Fibroblast of skin of scalp (primary cell): ENCODE measurements at regions not wholly inside any gene's neighbourhood (a gene's known extent, or its start where the extent isn't known, plus 50 kb on each side); places are given as distances from the start of the nearest gene placed in this dataset.
A peak's percentile ranks its signal among the peaks of the same experiment; 100 is the strongest.

ENCODE experiments used
- DNase-seq: peaks from one replicate; pipeline ENCODE4 v3.0.0-alpha.2; 2013

DNA sequence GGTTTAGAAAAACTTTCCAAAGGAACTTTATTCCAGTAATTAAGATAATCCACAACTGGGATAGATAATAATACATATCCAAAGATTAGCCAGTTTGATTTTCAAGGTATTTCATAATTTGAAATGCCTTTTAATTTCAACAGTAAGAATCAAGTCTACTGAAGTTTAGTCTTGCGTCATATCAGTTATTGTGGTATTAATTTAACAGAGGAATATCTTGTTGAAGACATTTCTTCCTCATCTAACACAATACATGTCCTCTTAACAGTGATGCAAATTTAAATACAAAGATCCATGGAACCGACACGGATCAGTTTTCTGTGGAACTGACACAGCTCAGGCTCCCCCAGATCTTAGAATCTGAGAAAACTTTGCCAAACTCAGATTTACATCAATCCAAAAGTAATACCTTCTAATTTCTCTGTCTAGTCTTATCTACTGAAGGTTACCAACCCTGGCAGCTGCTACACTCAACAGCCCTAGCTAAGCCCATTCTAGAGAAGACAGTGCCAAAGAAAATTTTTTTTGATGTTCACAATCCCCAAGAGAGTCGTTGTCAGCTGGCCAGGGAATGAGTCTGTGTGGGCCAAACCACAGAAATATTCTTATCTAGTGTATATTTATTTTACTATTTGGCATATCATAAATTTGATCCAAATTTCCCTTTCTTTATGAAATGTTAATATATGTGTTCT, 365.2 kb upstream of the MEOX2 start:
- peak; percentile 72 for DNase-seq

DNA sequence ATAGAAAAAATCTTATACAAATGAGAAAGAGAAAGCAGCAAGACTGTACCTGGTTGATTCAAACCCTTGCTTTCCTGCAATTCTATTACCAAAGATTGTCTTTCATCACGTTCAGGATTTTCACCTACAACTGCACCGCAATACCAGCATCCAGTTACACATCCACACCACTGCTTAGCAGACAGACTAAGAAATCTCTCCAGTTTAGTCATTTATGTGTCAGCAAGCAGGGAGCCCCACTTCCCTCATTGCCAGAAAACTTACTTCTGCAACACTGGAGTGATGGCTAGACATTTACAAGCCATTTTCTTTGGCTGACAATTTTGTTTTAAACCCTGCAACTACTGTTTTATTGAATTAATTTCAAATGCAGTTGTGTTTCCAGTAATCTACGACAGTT, 359.6 kb upstream of the MEOX2 start:
- no peak for DNase-seq

DNA sequence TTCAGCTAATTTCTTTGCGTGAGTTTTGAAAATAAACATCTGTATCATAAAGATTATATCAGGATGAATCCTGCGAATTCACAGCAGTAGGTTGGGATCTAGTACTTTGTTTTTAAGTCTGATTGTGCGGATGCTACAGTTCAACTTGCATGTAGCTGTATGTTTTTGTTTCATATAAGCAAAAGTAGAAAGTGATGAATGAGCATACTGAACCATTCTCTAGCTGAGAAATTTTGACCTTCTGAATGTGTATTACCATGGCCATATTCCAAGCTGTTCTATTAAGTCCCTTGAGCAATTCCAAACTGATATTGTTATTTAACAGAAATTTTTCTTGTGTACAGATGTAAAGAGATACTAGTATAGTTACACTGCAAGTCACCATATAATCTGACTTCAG, 358.8 kb upstream of the MEOX2 start:
- no peak for DNase-seq

DNA sequence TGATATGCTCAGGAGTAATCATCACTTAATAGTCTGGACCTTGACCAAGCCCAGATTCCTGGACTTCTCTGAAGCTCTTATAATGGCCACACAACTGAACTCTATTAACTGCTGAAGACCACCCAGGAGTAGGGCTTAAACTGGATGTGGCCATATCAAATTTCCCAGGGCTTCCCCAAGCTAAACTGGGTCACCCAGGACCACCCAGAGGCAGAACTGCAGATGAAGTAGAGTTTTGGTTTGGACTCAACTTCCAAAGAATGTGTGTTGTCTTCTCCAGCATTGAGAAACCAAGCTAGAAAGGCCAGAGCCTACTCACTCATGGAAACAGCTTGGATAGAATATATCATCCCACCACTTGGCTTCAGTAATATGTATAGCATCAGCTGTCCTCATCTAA, 358.2 kb upstream of the MEOX2 start:
- no peak for DNase-seq

DNA sequence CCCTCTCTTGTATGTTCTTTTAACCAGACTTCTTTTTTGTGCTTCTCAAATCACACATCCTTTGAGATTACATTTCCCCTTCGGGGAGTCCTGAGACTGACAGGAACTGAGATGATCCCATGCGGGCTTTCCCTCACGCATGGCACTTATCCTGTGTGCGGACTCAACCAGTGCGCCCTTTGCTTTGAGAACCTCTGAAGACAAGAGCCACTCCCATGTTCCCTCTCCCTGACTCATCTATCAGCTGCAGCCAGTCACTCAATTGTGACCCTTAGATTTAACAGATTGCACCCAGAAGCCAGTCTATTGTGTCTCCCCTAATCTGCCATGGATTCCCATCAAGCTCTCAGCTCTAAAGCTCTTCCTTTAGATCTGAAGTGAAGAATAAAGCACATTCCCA, 353.9 kb upstream of the MEOX2 start:
- no peak for DNase-seq

DNA sequence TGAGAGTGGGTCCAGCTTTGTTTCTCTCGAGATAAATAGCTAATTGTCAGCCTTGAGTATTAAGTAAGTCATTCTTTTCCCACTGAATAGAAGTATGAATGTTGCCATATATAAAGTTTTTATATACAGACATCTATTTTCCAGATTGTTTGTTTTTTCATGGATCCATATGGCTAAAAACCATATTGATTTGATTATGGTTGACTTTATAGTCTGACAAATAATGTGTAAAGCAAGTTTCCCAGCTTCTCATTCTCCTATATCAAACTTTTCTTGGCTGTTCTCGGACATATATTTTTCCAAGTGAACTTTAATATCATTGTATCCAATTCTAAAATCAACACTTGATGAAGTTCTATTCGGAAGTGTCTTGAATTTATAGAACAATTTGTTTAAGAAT, 352.4 kb upstream of the MEOX2 start:
- no peak for DNase-seq

DNA sequence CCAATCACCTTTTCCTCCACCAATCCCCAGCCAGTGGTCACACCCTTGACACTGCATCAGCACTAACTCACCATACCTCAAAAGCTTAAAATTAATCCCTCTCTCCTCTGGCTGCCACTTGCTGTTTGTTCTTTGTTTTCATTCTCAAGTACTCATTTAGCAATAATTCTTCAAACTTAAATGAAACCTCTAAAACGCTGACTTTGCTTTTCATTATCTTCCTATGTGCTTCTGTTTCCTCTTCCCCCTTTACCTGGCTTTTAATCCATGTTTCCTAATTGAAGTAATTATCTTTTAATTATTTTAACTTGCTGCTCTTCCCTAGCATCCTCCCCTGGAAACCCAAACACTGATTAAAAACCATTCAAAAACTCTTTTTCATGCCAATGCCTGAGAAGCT, 348.9 kb upstream of the MEOX2 start:
- no peak for DNase-seq

DNA sequence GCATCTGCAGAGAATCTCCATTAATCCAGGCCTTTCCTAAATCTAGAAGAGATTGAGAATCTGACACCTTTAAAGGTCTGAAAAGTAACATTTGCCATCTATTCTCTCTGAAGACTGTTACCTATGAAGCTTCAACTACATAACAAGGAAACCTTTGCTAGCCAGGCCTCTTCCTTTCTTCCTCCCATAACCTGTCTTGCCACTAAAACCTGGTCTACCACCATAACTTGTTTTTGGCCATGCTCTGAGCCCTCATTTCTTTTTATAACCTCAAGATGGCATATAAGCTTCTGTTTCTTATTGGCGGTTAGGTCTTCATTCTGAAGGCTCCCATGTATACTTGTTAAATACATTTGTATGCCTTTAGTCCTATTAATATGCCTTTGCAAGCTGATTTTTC, 348.4 kb upstream of the MEOX2 start:
- no peak for DNase-seq

DNA sequence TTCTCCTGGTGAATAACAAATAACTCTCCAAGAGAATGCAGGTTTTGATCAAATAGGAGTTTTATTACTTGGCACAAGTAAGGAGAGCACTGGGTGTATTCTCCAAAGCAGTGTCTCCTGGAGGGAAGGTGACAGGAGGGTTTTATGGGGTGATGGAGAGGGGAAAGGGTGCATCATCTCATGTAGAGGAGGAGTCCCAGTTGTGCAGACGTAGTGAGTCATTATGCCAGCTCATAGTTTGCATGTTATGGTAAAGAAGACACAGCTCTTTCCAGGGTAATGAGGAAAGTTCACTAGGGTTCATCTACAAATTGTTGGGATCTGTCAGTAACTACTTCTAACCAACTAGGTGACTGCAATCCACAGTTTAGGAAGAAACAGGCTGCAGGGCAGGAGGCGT, 347.9 kb upstream of the MEOX2 start:
- peak; percentile 36 for DNase-seq

DNA sequence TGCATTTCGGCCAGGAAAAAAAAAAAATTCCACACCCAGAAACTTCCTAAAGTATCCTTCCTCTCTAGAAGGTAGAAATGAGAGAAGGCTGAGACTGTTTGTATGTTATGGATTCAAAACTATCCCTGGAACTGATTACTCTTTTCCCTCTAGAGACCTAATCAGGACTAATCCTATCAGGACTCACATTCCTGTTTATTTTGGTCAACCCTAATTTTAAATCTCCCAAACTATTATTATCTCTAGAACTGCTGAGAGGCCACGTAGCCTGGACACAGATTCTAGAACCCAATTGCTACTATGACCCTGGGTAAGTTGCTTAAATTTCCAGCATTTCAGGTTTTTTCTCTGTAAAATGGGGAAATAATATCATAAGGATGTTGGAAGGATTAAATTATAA, 346.8 kb upstream of the MEOX2 start:
- DNase-seq, result no peak

DNA sequence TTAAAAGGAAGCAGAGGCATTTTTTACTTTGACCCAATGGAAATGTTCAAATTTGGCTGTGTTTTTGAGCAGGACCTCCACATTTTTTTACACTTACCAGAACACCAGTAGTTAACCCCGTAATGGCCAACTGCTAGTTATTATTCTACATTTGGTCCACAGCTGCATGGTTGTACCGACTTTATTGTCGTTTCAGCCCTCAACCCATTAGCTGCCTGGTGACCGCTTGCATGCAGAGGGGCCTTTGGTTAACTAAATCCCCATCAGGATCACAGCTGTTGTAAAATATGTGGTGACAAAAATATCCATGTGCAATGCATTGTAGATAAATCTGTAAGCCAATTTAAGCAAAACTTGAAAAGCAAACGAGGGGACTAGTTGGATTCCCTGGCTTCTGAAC, 342.2 kb upstream of the MEOX2 start:
- DNase-seq, result no peak

DNA sequence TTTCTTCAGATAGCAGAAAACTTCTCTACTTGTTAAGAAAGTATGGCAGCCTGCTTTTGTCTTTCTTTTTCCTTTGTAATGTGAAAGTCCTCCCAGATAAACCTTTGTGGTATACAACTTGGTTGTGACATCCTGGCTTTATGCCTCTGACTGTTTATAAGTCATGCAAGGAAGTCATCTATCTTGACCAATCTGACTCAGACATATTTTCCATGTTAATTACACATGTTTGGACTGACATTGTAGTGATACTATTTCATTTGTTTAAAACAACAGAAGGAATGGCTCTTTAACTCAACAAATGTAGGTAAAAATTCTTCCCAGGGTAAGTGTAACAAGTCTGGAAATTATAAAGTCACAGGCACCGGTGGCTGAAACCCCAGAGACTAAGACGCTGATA, 341.6 kb upstream of the MEOX2 start:
- peak; percentile 75 for DNase-seq

DNA sequence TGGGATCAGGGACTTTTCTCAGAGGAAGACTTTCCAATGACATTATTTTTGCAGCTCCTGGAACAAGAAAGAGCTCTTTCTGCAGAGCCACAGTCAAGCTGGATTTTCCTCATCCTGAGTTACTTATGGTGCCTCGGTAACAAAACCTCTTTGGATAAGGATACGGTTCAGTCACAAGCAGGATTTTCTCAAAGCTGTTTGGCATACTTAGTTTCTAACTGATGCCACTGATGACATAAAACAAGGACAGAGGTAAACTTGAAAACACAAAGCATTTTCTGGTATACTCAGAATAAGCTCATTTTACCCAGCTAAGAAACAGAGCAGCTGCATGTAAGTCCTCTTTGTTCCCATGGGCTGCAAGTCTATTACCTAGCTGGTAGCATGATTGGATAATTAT, 340.9 kb upstream of the MEOX2 start:
- no peak for DNase-seq

DNA sequence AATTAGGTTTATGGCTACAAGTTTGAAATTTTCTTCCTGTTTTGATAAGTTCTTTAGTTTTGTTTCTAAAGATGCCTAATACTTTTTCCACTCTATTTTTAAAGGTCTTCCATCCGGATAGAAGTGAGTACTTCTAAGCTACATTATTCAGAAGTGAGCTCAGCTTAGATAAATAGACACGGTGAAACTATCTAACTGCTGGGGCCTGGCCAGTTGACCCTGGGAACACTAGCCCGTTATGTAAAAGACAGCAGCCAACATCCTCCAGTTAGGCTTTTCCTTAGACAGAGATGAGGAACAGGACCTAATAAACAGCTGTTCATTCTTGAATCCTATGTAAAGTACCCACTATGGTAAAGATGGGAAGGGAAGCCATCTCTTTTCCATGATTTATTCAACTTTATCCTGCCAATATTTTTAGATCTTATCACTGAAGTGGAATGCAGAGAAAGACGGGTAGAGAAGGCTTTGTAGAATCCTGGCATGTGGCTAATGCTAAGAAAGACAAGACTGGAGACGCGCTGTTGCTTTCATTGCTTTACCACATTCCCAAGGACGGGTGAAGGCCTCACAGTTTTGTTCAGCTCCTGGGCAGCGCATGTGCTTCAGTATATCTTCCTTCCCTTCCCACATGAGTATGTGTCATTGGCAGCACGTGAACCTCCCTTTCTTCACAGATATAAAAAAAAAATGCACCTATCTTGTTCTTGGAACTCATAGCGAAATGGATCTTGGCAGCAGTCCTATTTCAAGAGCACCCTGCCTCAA, 340.0 kb upstream of the MEOX2 start:
- DNase-seq, result no peak

DNA sequence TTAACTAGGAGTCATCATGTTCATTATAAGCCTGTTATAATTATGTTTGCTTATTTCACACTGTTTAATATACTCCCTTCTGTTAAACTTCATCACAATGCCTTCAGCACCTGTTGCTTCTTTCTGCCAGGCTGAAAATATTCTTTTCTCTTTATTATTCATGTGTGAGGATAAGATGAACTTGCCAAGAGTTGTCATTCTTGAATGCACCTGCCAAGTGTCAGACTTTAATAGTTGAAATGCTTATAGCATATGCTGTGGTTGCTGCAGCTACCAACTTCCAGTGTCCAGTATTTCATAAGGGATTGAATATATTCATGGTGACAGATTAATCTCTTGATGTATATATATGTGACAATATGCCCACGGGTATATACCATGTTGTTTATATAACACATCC, 339.2 kb upstream of the MEOX2 start:
- DNase-seq, result no peak

DNA sequence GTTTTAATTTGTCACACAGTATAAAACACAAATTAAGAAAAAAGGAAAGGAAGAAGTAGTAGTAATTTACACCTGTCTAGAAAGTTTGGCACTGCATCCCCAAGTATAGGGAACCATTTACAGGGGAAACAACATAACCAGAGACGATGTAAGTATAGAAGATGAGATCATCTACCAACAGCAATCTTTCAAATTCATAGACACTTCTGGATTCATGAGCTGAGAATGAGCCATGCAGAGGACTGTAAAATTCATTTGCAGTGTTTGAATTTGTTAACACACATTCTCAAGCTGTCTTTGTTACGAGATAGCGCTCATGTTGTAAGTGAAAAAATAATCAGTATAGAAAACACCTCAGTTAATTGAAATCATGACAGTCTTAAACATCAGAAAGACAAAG, 337.0 kb upstream of the MEOX2 start:
- DNase-seq, result no peak

DNA sequence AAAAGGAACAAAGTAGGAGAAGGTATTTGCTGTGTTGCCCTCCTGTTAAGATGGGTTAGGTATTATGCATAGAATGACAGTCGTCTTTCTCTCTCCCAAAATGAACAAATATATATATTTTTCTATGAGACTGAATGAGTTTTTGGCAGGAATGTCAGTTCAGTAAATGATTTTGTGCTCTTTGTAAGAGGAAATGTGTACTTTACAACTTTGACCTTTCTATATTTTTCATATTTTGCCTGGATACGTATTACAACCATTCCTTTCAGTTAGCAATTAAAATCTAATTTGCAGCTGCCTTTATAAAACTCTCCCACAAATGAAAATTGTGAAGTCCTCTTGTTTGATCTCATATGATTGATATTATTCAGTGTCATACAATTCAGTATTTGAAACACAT, 336.6 kb upstream of the MEOX2 start:
- DNase-seq, result no peak

DNA sequence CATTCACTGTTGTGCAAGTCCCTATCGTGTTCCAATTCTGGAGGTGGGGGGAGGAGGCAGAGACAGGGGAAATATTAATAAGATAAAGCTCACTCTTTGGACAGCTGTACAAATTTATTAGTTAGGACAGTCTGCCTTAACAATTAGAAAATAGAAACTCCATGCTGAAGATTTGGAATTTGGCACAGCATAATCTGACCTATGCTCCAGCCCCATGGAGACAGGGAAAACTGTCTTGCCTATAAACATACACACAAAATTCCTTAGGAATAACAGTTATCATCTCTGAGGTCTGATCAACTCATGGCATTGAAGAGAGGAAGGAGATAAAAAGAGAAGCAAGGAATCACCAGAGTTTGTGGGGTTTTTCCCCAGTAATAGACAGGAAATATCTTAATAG, 335.4 kb upstream of the MEOX2 start:
- no peak for DNase-seq

DNA sequence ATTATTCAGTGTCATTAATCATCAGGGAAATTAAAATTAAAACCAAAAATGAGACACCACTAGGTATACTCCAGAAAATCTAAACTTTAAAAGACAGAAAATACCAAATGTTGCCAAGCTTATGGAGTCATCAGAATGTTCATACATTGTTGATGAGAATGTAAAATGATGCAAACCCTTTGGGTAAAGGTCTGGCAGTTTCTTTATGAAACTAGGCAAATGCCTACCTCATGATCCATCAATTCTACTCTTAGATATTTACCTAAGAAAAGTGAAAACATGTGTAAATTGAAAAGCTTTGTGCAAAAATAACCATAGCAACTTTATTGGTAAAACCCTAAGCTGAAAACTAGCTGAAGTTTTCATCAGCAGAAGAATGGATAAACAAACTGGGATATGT, 329.5 kb upstream of the MEOX2 start:
- DNase-seq, result no peak

DNA sequence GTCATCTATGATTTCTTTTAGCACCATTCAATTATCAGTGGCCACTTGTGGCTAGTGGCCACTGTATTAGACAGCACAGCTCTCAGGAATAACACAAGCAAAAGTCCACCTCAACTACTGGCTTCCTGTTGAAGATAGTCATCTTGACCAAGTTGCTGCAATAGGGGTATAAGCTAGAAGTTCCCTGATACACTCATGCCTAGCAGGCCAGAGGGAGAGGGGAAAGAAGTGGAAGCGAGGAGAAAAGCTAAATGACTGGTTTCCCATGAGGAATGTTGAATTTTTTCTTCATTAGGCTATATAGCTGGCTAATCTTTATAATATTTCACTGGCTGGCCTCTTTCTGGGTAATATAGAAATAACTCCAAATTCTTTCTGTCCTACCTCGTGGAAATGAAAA, 327.5 kb upstream of the MEOX2 start:
- DNase-seq, result peak; percentile 30

DNA sequence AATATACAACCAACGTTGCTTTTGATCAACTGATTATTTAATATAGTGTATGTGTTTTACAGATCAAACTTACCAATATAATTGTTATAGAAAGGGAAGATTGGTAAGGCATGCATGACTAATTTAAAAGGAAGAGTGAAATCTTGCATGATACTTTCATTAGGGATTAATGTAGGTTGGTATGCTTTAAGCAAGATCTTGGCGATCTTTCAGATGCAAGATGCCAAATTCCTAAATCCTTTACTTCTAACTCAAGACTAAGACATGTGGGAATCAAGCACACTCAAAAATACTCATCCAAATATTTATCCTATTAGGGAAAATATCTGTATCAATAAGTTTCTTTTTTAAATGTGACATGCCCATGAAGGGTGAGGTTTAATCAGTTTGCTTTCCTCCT, 321.4 kb upstream of the MEOX2 start:
- DNase-seq, result peak; percentile 42

DNA sequence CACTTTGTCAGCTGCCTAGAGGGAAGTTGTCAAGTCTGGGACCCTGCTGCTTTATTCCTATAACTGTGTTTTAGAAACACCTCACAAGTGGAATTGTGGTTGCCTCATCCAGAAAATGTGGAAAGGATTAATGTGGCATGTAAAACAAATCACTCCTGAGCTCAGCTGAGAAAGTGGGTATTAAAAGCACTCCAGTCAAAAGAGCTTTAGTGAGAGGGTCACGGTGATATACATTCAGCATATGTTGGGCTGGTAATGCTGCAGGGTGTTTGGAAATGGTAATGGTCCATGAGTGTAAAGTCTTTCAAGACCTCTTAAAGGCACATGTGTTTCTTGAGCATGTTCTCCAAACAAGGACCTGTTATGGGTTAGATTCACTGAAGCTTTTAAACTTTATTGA, 318.2 kb upstream of the MEOX2 start:
- DNase-seq, result no peak

DNA sequence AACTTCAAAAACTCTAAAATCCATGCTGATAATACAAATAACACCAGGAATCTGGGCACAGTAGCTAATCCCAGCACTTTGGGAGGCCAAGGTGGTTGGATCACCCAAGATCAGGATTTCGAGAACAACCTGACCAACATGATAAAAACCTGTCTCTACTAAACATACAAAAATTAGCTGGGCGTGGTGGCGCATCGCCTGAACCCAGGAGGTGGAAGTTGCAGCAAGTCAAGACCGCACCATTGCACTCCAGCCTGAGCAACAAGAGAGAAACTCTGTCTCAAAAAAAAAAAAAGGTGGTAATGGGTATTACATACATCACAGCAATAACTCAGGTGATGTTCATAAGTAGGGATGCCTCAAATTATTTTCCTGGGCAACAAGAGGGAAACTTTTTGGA, 315.0 kb upstream of the MEOX2 start:
- no peak for DNase-seq

DNA sequence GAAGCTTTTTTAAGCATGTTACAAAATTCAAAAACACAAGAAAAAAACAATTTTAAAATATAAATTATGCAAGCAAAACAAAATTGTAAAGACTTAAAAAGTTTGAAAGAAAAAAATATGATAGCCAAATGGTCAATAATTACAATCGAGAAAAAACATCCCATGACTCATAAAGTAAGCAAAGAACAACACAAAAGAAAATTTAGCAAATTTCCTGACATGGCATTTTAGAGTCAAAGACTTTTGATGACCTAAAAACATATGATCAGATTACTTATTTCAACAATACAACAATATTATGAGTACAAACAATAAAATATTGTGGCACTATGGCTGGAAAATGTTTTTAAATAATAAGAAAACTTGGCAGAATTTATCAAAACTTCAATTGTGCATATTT, 312.1 kb upstream of the MEOX2 start:
- DNase-seq, result no peak

DNA sequence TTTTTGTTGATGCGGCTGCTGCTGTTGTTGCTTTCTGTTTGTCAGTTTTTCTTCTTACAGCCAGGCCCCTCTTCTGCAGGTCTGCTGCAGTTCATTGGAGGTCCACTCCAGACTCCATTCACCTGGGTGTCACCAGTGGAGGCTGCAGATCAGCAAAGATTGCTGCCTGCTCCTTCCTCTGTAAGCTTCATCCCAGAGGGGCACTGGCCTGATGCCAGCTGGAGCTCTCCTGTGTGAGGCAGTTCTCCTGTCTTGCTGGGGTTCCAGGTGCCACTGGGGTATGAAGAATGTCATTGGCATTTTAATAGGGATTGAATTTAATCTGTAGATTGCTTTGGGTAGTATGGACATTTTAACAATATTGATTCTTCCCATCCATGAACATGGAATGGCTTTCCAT, 308.5 kb upstream of the MEOX2 start:
- no peak for DNase-seq
